Epithelial cell of proximal tubule (primary cell): ENCODE measurements at regions not wholly inside any gene's neighbourhood (a gene's known extent, or its start where the extent isn't known, plus 50 kb on each side); places are given as distances from the start of the nearest gene placed in this dataset.

Experiments
- DNase-seq: peaks from one replicate; pipeline ENCODE4 v3.0.0-alpha.2; 2011; ENCODE audit warnings: low read depth
- H3K4me3 ChIP-seq: 2 replicates; pipeline ENCODE4 v1.5.1; 2011; ENCODE audit warnings: low read depth, mild to moderate bottlenecking, low read length
- TF ChIP-seq, protein P1 (sequence below): conservative IDR thresholded peaks from 2 replicates; pipeline ENCODE4 v1.5.1; 2012; ENCODE audit warnings: low read depth, mild to moderate bottlenecking, low read length

DNA sequence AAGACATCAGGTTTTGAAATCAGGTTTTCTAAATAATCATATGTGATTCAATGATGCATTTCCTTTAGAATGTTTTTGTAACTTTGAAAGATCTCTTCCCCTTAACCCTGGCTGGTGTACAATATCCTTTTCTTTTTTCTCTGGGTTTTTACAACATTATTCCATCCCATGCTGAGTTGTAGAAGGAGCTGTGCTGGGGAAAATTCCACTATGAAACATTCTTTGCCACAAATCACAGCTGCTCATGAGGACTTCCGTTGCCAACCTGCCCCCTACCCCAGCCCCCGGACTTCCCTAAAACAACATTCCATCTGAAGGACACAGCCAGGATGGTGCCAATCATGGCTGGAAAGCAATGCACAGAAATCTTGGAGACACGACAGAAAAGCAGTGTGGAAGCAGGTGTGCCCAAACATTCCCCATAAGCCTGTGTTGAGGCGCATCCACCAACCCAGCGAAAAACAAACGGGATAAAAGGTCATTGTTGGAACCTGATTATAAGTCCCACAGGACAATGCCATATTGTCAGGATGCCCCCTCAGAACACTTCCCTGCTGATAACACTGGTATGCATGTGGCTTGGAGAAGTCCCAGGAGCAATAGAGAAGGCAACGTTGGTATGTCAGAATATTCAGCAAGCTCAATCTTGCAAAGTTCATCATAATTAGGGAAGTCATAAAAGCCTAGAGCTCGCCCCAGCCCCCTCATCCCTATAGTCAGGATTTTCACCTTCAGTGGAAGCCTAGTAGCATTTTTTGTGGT, 475.0 kb downstream of the HS3ST3B1 start:
- no peak overlapping the region for H3K4me3 ChIP-seq
- no peak for DNase-seq
- TF ChIP-seq, protein P1, sequence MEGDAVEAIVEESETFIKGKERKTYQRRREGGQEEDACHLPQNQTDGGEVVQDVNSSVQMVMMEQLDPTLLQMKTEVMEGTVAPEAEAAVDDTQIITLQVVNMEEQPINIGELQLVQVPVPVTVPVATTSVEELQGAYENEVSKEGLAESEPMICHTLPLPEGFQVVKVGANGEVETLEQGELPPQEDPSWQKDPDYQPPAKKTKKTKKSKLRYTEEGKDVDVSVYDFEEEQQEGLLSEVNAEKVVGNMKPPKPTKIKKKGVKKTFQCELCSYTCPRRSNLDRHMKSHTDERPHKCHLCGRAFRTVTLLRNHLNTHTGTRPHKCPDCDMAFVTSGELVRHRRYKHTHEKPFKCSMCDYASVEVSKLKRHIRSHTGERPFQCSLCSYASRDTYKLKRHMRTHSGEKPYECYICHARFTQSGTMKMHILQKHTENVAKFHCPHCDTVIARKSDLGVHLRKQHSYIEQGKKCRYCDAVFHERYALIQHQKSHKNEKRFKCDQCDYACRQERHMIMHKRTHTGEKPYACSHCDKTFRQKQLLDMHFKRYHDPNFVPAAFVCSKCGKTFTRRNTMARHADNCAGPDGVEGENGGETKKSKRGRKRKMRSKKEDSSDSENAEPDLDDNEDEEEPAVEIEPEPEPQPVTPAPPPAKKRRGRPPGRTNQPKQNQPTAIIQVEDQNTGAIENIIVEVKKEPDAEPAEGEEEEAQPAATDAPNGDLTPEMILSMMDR, result no peak

DNA sequence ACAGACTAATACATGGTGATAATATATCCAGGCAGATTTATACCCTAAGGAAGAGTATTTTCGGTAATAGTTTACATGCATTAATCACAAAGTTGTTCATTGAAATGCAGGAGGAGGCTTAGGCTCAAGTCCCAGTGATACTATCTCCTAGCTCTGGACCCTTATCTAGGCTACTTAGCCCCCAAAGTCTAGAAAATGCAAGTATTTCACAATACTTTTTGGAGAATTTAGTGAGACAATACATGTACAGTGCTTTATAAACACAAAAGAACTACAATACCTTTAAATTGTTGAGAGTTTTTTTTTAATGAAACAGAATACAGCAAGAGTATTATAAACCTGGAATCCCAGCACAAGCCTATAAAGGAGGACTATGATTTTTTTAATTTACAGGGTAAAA, 473.9 kb downstream of the HS3ST3B1 start:
- TF ChIP-seq, protein P1, result no peak
- no peak for DNase-seq
- H3K4me3 ChIP-seq, result no peak overlapping the region

- no peak overlapping the region for H3K4me3 ChIP-seq
- TF ChIP-seq, protein P1, result no peak
- DNase-seq, result no peak
Measured at GRCh38 chr17:14772776-14773175, 471.9 kb downstream of the HS3ST3B1 start.

DNA sequence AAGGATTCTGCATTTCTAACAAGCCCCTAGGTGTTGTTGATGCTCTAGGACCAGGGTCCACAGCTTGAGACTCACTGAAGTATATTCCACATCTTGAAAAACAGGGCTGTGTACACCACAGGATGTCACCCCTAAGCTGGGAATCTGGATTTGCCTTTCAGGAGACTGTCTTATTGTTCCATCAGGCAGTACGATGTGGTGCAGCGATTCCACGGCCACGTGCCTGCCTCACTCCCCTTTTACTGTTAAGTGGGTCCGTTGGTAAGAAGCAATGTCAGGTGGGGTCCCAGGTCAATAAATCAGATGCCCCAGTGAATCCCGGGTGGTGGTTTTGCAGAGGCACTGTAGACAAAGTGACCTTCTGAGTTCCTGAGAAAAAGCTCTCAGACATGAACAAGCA, 470.7 kb downstream of the HS3ST3B1 start:
- no peak overlapping the region for H3K4me3 ChIP-seq
- TF ChIP-seq, protein P1, result no peak
- DNase-seq, result no peak

DNA sequence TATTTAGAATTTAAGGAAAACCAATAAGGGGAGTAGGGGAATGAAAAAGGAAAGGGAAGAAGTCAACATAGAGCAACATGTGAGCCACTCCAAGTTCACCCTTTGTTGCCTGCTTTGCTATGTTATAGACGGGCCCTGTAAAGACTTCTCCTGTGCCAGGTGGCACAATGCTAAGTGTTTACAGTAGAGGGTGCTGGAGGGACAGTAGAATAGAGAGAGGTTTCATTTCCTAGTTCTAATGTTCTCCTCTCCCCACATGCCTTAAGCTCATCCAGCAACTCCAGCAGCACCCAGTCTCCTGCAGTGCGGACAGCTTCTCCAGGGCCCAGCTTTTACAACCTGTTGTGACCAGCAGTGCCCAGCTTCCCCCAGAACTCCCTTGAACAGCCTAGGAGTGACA, 468.0 kb downstream of the HS3ST3B1 start:
- no peak overlapping the region for H3K4me3 ChIP-seq
- DNase-seq, result no peak
- TF ChIP-seq, protein P1, result no peak

DNA sequence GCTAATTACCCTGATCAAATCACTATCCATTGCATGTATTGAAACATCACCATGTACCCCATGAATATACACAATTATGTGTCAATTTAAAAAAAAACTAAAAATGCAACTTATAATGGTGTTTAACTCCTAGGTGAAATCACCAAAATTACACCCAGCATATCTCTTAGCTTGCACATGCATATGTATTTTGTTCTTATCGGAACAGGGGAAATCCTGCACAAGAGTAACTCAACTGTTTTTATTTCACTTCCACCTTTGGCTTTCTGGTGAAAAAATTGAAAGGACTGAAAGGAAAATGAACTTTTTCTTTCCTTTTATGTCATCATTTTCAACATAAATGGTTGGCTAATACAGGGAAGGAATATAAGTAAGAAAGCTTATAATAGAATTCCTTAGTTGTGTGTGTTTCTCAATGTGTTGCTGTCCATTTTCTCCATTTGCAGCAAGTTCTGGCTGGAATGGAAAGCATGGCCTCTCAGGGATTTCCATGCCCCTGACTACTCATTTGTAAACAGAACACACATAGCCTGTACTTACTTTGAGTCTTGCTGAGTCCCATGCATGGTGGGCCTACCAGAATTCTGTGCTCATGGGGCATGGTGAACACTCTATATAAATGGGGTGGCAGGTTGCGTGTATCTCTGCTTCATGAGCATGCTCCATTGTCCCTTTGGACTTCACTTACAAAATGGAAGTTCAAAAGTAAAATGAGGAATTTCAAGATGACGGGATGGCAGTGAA, 462.0 kb downstream of the HS3ST3B1 start:
- no peak overlapping the region for H3K4me3 ChIP-seq
- DNase-seq, result no peak
- TF ChIP-seq, protein P1, result no peak
